Spleen (tissue), 7 donors: ENCODE measurements at regions not wholly inside any gene's neighbourhood (a gene's known extent, or its start where the extent isn't known, plus 50 kb on each side); places are given as distances from the start of the nearest gene placed in this dataset.

ENCODE experiments used
- CTCF ChIP-seq, 11 experiments: fragments of 200-600 bp in 7 of 11; fragments of 450-650 bp in 4 of 11; sonication (generic) in 4 of 11; IDR thresholded peaks in 8 of 11; conservative IDR thresholded peaks in 3 of 11; 1 replicate in 7 of 11; 2 replicates in 4 of 11; pipeline versions ENCODE4 v1.4.0 to v1.8.0; 2016 to 2021; ENCODE audit warnings: antibody characterized with exemption in 11 of 11, inconsistent platforms in 4 of 11, mild to moderate bottlenecking in 1 of 11
- POLR2A ChIP-seq, 3 donors: fragments of 450-650 bp; IDR thresholded peaks; one replicate each; pipeline ENCODE4 v1.5.1; 2017; ENCODE audit warnings: antibody characterized with exemption in 3 of 3, mild to moderate bottlenecking in 1 of 3
- donor health status: DM: no; HTN: no; CAD: no; lungs with moderate emphysema.
- donor health status: DM: no; HTN: no; CAD: no.
- donor health status: DM: no; HTN: no; CAD: no.

- no peak for TF ChIP-seq CTCF (IDR thresholded peaks at IDR 0.05 in 8 of 11, conservative IDR thresholded peaks at IDR 0.05 in 3 of 11)
- TF ChIP-seq POLR2A (IDR thresholded peaks at IDR 0.05): no peak
Observed at GRCh38 chr21:22280851-22281250, 1282.6 kb downstream of the NCAM2 start.
